B cell (primary cell): ENCODE measurements at regions not wholly inside any gene's neighbourhood (a gene's known extent, or its start where the extent isn't known, plus 50 kb on each side); places are given as distances from the start of the nearest gene placed in this dataset.

ENCODE experiments used
- ATAC-seq: fragments of 200-7000 bp; cut with Tn5 transposase; one replicate; pipeline ENCODE4 v1.10.0; 2021; ENCODE audit warnings: low read depth, mild to moderate bottlenecking, moderate number of reproducible peaks, moderate library complexity
- CTCF ChIA-PET: fragments of 350-600 bp; sonication (Branson Sonifier 250); formaldehyde crosslinking; loops from one replicate; lab custom pipeline; 2021; ENCODE audit warnings: antibody characterized with exemption, inconsistent platforms; lab: Charles Lee
- POLR2A ChIA-PET: fragments of 350-600 bp; sonication (Branson Sonifier 250); formaldehyde crosslinking; loops from one replicate; lab custom pipeline; 2021; ENCODE audit warnings: antibody characterized with exemption; lab: Charles Lee
- DNase-seq: peaks from one replicate; pipeline ENCODE4 v3.0.0; 2013
- H2AFZ ChIP-seq: 2 replicates; pipeline ENCODE4 v1.6.1; 2012; ENCODE audit warnings: mild to moderate bottlenecking, low read depth, low read length; ENCODE audit not compliant: insufficient read depth, poor library complexity, severe bottlenecking
- H3K27ac ChIP-seq, 2 donors: 1 replicate in 1 of 2; 2 replicates in 1 of 2; pipeline ENCODE4 v1.5.1; 2012 to 2013; ENCODE audit warnings: low read length in 2 of 2, mild to moderate bottlenecking in 2 of 2, moderate library complexity in 1 of 2
- H3K27me3 ChIP-seq, 4 experiments: fragments of 200-600 bp in 1 of 4; sonication (generic) in 1 of 4; replicated peaks in 1 of 4; 1 replicate in 2 of 4; 2 replicates in 2 of 4; pipeline versions ENCODE4 v1.6.1 to v1.7.0; 2013 to 2016; ENCODE audit warnings: low read length in 3 of 4, mild to moderate bottlenecking in 2 of 4, mixed read lengths in 1 of 4, moderate library complexity in 1 of 4; ENCODE audit not compliant: insufficient read depth in 4 of 4, control insufficient read depth in 3 of 4; ENCODE audit errors: control extremely low read depth in 1 of 4
- H3K36me3 ChIP-seq, 2 experiments: replicated peaks in 1 of 2; 1 replicate in 1 of 2; 2 replicates in 1 of 2; pipeline versions ENCODE4 v1.6.1 to v1.7.1; 2013; ENCODE audit warnings: low read length in 1 of 2; ENCODE audit not compliant: insufficient read depth in 2 of 2, control insufficient read depth in 1 of 2; ENCODE audit errors: control extremely low read depth in 1 of 2, extremely low read depth in 1 of 2
- H3K4me1 ChIP-seq, 2 donors: fragments of 200-600 bp in 1 of 2; sonication (generic) in 1 of 2; 1 replicate in 1 of 2; 2 replicates in 1 of 2; pipeline versions ENCODE4 v1.5.1 to v1.6.1; 2013 to 2017; ENCODE audit warnings: low read length in 2 of 2; ENCODE audit not compliant: control insufficient read depth in 2 of 2, insufficient read depth in 2 of 2
- H3K4me2 ChIP-seq: replicated peaks from 2 replicates; pipeline ENCODE3; 2012; ENCODE audit warnings: mild to moderate bottlenecking, low read depth, low read length; ENCODE audit not compliant: poor library complexity, severe bottlenecking
- H3K4me3 ChIP-seq, 5 experiments: fragments of 200-600 bp in 1 of 5; sonication (generic) in 1 of 5; 1 replicate in 3 of 5; 2 replicates in 2 of 5; pipeline versions ENCODE4 v1.5.1 to v1.7.0; 2011 to 2016; ENCODE audit warnings: low read length in 4 of 5, mild to moderate bottlenecking in 4 of 5, low read depth in 2 of 5, control low read depth in 1 of 5, moderate library complexity in 1 of 5; ENCODE audit not compliant: insufficient read depth in 1 of 5; ENCODE audit errors: control extremely low read depth in 1 of 5, extremely low read depth in 1 of 5
- H3K79me2 ChIP-seq: fragments of 200-600 bp; sonication (generic); one replicate; pipeline ENCODE4 v1.6.0; 2016; ENCODE audit warnings: low read length; ENCODE audit not compliant: control insufficient read depth, insufficient read depth
- H3K9ac ChIP-seq: fragments of 200-600 bp; sonication (generic); 2 replicates; pipeline ENCODE4 v1.6.1; 2017; ENCODE audit warnings: mild to moderate bottlenecking, low read length, moderate library complexity
- H3K9me3 ChIP-seq, 3 donors: one replicate each; pipeline versions ENCODE4 v1.6.1 to v1.7.1; 2013; ENCODE audit warnings: low read length in 2 of 3; ENCODE audit not compliant: control insufficient read depth in 2 of 3, insufficient read depth in 1 of 3; ENCODE audit errors: control extremely low read depth in 1 of 3
- H4K20me1 ChIP-seq: 2 replicates; pipeline ENCODE4 v1.6.0; 2012; ENCODE audit warnings: mild to moderate bottlenecking, low read length; ENCODE audit not compliant: insufficient read depth, control insufficient read depth, poor library complexity, severe bottlenecking
- H3K27ac Mint-ChIP-seq: one replicate; pipeline ENCODE4 v1.8.0; 2021; ENCODE audit warnings: mixed read lengths
- H3K27me3 Mint-ChIP-seq: one replicate; pipeline ENCODE4 v1.8.0; 2021; ENCODE audit warnings: mixed read lengths
- H3K4me1 Mint-ChIP-seq: one replicate; pipeline ENCODE4 v1.8.0; 2021; ENCODE audit warnings: mixed read lengths
- H3K4me3 Mint-ChIP-seq: one replicate; pipeline ENCODE4 v1.8.0; 2021; ENCODE audit warnings: mixed read lengths
- H3K9me3 Mint-ChIP-seq: one replicate; pipeline ENCODE4 v1.8.0; 2022; ENCODE audit warnings: mixed read lengths; ENCODE audit not compliant: insufficient read depth
- CTCF ChIP-seq: fragments of 200-600 bp; IDR thresholded peaks from one replicate; pipeline ENCODE4 v1.8.0; 2022; ENCODE audit warnings: antibody characterized with exemption, mild to moderate bottlenecking
- EZH2 ChIP-seq: IDR thresholded peaks from 2 replicates; pipeline ENCODE4 v1.6.1; 2012; ENCODE audit warnings: borderline replicate concordance, low read depth, mild to moderate bottlenecking, moderate library complexity, low read length; ENCODE audit not compliant: insufficient read depth, poor library complexity, severe bottlenecking
- WGBS: methylation state at CpG from one replicate; pipeline ENCODE4 v1.1.5; 2013; ENCODE audit warnings: missing lambda C conversion rate; ENCODE audit not compliant: insufficient coverage; 5-methylcytosine and 5-hydroxymethylcytosine counted together
- intact Hi-C: fragments of 100-400 bp; cut with micrococcal nuclease; formaldehyde crosslinking; loops from one replicate; pipeline ENCODE4 v1.10.0; 2022

- ATAC-seq (no peak), DNase-seq (no peak)
- Mint-ChIP-seq H3K9me3 (no peaks in the 10 kb centered on the region), H3K4me1 (no peaks in the 10 kb centered on the region), H3K27ac (no peak overlapping the region), H3K4me3 (no peak overlapping the region), H3K27me3 (peaks cover 3% of the 10 kb centered on the region)
- intact Hi-C loops, result no loop called here
- CTCF ChIA-PET, result no interaction called here
- Histone ChIP-seq H3K4me1 (no peaks in the 10 kb centered on the region), H3K27me3 (no peaks in the 10 kb centered on the region), H3K79me2 (no peaks in the 10 kb centered on the region), H3K9me3 (no peaks in the 10 kb centered on the region), H3K9ac (no peak overlapping the region), H2AFZ (no peak overlapping the region), H3K36me3 (no peaks in the 10 kb centered on the region), H3K27ac (no peak overlapping the region), H4K20me1 (no peaks in the 10 kb centered on the region), H3K4me3 (no peak overlapping the region), H3K4me2 (no peak overlapping the region)
- WGBS, result 75% methylated on average over 2 of the region's 2 CpGs
- TF ChIP-seq CTCF (no peak), EZH2 (no peak)
- POLR2A ChIA-PET, result no interaction called here
Observed at GRCh38 chr3:105022813-105023212, 343.9 kb upstream of the ALCAM start.

- intact Hi-C loops, result no loop called here
- CTCF ChIA-PET, result no interaction called here
Observed at GRCh38 chr3:105030211-105030610, 336.5 kb upstream of the ALCAM start.

More at GRCh38 chr3:105030211-105030610, 336.5 kb upstream of the ALCAM start:
- Histone ChIP-seq H3K4me1 (no peaks in the 10 kb centered on the region), H3K4me3 (no peak overlapping the region), H3K9me3 (peaks cover 0 to 2% (median 0%) of the 10 kb centered on the region in 3 donors), H3K4me2 (no peak overlapping the region), H3K9ac (no peak overlapping the region), H4K20me1 (no peaks in the 10 kb centered on the region), H3K36me3 (no peaks in the 10 kb centered on the region), H3K27ac (no peak overlapping the region), H3K79me2 (no peaks in the 10 kb centered on the region), H3K27me3 (no peaks in the 10 kb centered on the region), H2AFZ (no peak overlapping the region)
- POLR2A ChIA-PET, result no interaction called here
- H3K27me3 Mint-ChIP-seq, result no peaks in the 10 kb centered on the region
- no peaks in the 10 kb centered on the region for H3K9me3 Mint-ChIP-seq
- no peak for ATAC-seq
- H3K4me1 Mint-ChIP-seq, result no peaks in the 10 kb centered on the region
- H3K27ac Mint-ChIP-seq, result no peak overlapping the region
- no peak for DNase-seq
- TF ChIP-seq EZH2 (no peak), CTCF (no peak)
- no peak overlapping the region for H3K4me3 Mint-ChIP-seq
- no CpG with 5 or more reads among the region's 1 CpG for WGBS
